NCI-H1417 treated with DMSO at 0.1 percent for 48 hours (cell line): ENCODE measurements at regions not wholly inside any gene's neighbourhood (a gene's known extent, or its start where the extent isn't known, plus 50 kb on each side); places are given as distances from the start of the nearest gene placed in this dataset.
A peak's percentile ranks its signal among the peaks of the same experiment; 100 is the strongest.
"Not testable (repeated sequence)": the region's sequence is repeated elsewhere in the genome, so short reads cannot be mapped to it uniquely, and the experiment has no call there.

ENCODE experiments used
- DNase-seq: peaks from one replicate; lab custom pipeline; 2025; lab: John Stamatoyannopoulos, UW

DNA sequence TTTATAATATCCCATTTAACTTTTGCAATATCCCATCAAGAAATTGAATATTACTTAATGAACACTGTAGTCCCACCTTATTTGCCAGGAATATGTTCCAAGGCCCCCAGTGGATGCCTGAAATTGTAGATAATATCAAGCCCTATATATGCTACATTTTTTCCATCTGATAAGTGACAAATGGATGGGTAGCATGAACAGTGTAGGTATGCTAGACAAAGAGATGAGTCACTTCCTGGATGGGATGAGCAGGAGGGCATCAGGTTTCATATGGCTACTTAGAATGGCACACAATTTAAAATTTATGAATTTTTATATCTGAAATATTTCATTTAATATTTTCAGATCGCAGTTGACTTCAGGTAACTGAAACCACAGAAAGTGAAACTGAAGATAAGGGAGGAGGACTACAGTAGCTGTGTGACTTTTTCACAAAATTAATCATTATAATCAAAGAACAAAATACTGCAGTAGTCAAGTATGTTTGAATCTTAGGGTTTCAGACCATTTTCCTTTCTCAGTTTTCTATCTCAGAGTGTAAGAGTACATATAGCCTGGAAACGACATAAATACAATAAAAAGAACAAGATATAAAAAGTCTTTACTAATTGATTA, 636.4 kb upstream of the ARRDC3 start:
- DNase-seq, result no peak

DNA sequence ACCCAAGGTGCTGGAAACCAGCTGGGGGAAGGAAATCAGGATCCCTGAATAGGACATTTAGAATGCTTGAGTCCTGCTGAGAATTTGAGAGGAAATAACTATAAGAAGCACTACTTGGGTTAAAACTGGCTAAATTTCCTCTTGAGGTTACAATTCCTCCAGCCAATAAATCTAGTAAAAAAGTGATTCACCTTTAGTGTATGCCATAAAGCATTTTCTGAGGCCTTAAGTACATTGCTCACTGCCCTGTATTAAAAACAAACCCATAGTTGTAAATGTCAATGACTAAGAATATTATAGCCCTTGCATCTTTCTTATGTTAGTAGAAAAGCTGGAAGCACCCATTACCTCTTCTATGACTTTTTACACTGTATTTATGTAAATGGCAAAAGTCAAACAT, 634.7 kb upstream of the ARRDC3 start:
- no peak for DNase-seq

- not testable (repeated sequence) for DNase-seq
Measured at GRCh38 chr5:92011845-92012244, 628.7 kb upstream of the ARRDC3 start.

GRCh38 chr5:92003806-92004205, 620.7 kb upstream of the ARRDC3 start:
- DNase-seq, result peak; percentile 61

DNA sequence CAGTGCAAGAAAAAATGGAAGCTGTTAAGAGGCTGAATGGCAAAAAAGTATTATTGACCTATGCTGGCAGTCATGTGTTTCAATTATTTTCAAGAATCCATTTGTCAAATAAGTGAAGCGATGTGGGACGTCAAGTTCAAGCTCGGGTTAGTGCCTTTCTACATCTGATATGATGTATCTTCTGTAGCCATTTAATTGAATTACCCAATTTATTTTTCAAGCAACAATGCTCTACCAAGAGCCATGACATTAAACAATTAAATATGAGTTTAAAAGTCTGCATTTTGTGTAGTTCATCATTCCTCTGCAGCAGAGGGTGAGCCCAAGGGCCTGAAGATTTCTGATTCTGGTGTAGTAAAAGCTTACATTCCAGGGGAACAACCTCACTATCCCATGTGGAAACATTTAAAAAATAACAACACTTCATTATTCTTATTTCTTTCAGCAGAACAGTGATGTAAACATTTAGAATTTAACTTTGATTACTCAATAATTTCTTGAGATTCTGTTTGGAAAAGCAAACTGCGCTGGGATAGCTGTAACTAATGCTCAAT, 619.7 kb upstream of the ARRDC3 start:
- no peak for DNase-seq

DNA sequence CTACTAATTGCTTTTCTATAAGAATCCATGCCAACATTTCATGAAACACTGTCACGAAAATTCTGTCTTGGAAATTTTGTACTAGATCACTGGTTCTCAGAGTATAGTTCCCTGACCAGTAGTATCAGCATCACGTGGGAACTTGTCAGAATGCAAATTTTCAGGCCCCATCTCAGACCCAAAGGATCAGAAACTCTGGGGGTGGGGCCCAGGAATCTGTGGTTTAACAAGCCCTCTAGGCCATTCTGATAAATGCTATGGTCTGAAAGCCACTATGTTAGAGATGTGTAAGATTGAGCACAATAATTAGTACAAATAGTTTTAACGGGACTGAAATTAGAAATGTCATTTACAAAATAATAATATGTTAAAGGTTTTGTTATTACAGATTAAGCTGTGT, 615.7 kb upstream of the ARRDC3 start:
- DNase-seq, result no peak

DNA sequence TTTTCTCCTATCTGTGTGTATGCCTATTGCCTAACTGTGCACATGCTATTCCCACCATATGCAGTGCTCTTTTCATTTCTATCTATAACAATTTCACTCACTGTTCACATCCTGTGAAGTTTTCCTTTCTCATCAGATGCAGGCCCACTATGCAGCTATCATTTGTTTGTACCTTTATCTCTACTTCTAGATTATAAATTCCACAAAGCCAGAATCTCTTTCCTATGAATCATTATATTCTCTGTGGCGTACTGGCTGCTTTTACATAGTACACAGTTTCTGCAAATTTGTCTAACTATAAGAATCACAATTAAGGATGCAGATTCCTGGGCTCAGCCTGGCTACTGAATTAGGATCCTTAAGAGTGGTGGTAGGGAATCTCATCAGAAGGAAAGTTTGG, 600.8 kb upstream of the ARRDC3 start:
- no peak for DNase-seq

DNA sequence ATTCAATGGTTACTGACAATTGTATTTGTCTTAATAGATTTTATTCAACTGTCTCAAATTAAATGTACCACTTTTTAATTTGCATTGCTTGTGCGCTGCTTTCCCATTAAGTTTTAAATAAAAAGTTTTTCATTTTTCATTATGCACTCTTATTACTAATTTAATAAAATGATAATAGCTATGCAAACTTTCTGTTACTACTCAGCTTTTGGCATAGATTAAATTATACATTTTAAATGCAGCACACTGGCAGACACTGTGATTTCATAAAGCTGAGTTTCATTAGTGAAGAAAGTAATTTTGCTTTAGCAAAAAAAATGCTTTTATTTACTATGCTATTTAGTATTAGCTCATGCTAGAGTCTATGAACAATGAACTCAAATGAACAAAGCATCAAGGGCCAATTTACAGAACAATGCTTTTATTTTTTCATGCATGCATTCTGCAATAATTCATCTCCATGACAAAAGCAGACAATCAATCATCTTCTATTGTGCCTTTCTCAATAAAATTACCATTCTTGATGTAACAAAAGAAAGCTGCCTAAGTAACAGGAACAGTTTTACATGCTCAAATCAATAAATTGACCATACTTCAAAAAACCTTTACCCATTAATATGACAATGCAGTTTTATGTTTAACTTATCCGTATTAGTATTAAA, 595.2 kb upstream of the ARRDC3 start:
- peak; percentile 43 for DNase-seq

GRCh38 chr5:91977579-91977978, 594.5 kb upstream of the ARRDC3 start:
- DNase-seq, result peak; percentile 32

DNA sequence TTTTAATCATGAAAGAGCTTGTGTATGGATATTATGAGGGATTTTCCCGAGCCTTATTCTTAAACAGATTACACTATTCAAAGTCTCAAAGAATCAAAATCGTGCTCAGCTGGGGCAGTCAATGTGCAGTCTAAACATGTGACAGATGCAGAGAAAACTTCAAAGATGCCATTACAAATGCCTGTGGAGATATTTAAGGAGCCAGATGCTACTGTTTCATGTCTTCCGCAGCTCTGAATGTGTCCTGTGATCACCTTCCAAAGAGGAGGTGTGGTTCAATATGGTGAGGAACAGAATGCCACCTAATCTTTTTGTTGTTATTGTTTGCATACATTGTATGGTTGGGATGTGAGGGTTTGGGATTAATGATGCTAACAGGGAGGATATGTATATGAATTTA, 593.3 kb upstream of the ARRDC3 start:
- no peak for DNase-seq

DNA sequence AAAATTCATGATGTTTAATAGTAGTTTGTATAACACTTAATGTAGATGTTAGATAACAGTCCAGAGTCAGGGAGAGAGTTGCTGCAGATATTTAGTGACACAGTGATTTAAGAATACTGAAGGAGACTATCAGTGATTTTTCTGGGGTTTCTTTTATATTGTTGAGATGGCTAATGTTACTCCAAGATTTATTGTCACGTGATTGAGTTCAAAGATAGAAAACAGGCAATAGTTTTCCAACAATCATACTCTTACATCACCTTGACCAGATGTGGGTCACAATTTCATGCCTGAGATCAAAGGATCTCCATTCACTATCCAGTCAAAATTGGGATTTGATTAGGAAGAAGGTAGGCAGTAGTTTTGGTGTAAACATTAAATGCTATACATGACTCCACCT, 580.0 kb upstream of the ARRDC3 start:
- no peak for DNase-seq

- DNase-seq, result no peak
Measured at GRCh38 chr5:91957666-91958065, 574.5 kb upstream of the ARRDC3 start.

DNA sequence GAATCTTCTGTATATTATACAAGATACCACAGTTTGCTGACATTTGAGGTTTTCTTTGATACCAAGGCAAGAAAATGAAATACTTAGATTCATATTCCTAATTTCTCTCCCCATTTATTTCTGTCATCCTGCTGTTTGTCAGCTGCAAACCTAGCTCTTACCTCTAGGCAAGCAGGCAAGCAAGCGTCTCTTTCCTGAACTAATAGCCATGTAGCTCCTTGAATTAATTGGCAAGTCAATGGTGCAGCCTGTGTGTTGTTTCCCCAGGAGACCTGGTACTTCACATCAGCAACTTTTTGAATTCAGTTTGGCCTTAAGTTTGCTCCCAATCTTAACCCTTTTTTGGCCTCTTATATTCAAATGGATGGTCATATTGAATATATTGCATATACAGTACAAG, 573.6 kb upstream of the ARRDC3 start:
- DNase-seq, result no peak

DNA sequence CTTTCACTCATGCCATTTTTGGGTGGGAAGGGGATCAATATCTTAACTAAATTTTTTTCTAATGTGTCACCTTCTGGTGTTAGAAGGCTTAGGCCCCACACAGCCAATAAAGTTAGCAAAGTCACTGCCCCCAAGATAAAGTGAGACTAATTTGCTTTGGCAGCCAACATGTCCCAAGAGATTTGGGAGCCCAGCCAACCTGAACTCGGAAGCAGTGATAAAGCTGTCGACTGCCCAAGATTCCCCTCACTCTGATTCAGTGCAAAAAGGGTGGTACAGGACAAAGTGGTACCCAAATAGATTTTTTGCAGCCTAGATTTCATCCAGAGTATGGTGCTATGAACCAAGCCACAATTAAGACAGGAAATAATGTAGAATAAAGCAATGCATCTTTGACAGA, 572.5 kb upstream of the ARRDC3 start:
- no peak for DNase-seq

GRCh38 chr5:91954136-91954535, 571.0 kb upstream of the ARRDC3 start:
- no peak for DNase-seq

DNA sequence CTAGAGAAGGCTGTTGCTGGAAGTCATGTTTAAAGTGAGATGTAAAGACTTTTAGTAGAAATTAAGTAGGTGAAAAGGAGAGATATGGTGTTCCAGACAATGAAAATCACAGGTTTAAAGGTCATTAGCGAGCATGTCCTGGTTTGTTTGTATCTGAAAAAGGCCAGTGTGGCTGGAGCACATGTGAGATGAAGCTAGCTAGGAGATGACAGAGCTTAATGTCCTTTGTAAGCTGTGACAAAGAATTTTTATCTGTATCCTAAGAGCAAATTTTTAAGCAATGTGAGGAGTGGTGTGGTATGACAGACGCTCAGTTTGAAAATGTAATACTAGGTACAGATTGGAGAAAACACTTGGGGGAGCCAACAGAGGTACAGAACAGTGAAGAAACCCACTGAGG, 567.2 kb upstream of the ARRDC3 start:
- no peak for DNase-seq

- no peak for DNase-seq
Measured at GRCh38 chr5:91946870-91947269, 563.8 kb upstream of the ARRDC3 start.

DNA sequence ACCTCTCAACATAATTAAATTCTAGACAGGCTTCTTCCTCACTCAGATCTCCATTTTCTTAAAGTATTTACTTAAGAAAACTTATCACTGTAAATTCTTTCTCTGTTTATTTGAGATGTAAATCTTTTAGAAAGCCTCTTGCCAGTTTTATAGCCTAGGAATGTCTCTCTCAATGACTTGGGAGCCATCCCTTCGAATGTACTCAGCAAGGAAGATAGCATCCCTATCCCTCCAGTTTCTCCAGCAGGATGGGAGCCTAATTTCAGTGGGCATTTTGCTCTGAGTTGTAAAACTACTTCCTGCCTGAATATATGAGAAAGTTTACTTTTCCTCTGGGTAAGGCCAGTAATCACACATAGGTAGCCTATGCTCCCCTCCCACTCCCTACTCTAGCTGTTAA, 558.5 kb upstream of the ARRDC3 start:
- no peak for DNase-seq

GRCh38 chr5:91938441-91938840, 555.3 kb upstream of the ARRDC3 start:
- DNase-seq, result no peak

- DNase-seq, result no peak
Measured at GRCh38 chr5:91937121-91937520, 554.0 kb upstream of the ARRDC3 start.

DNA sequence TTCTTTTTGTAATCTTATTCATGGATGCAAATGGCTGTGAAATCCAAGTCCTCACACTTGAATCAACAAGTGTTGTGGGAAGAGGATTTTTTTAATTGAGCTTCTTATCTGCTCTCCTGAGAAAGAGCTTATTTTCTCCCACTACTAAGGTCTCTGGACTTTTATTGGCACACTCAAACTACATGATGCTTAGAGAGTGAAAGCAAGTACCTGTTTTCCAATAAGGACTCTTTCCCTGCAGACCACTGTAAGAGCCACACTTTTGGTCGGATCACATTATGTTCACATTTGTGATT, 546.4 kb upstream of the ARRDC3 start:
- DNase-seq, result no peak

GRCh38 chr5:91928754-91929521, 545.8 kb upstream of the ARRDC3 start:
- DNase-seq, result peak; percentile 8

GRCh38 chr5:91927439-91927838, 544.3 kb upstream of the ARRDC3 start:
- no peak for DNase-seq
